ENCODE measurements at regions not wholly inside any gene's neighbourhood (a gene's known extent, or its start where the extent isn't known, plus 50 kb on each side); places are given as distances from the start of the nearest gene placed in this dataset.

GRCh38 chr5:167346461-167346860 is 945.0 kb upstream of the WWC1 start:
- H3K4me1 Mint-ChIP-seq (ENCODE audit: low read depth): no peaks in the 10 kb centered on the region
- ChIA-PET CTCF (no interaction called here), POLR2A (no interaction called here)
- no peak for TF ChIP-seq CTCF (IDR thresholded peaks at IDR 0.05)
- DNase-seq: no peak
- H3K27ac Mint-ChIP-seq: no peak overlapping the region
- H3K4me3 Mint-ChIP-seq: no peak overlapping the region
- intact Hi-C loops (cut with micrococcal nuclease): no loop called here
- H3K27me3 Mint-ChIP-seq: no peaks in the 10 kb centered on the region
- H3K36me3 Mint-ChIP-seq (ENCODE audit: low read depth): no peaks in the 10 kb centered on the region
- no peaks in the 10 kb centered on the region for H3K9me3 Mint-ChIP-seq
- no peak for ATAC-seq

GRCh38 chr5:167348251-167348926 is 943.1 kb upstream of the WWC1 start:
- Mint-ChIP-seq H3K27me3 (no peaks in the 10 kb centered on the region), H3K27ac (no peak overlapping the region), H3K4me3 (no peak overlapping the region), H3K9me3 (no peaks in the 10 kb centered on the region), H3K4me1 (ENCODE audit: low read depth) (no peaks in the 10 kb centered on the region), H3K36me3 (ENCODE audit: low read depth) (no peaks in the 10 kb centered on the region)
- intact Hi-C loops (cut with micrococcal nuclease): no loop called here
- ChIA-PET POLR2A (no interaction called here), CTCF (no interaction called here)
- TF ChIP-seq CTCF (IDR thresholded peaks at IDR 0.05): no peak
- no peak for ATAC-seq
- DNase-seq: no peak

DNA sequence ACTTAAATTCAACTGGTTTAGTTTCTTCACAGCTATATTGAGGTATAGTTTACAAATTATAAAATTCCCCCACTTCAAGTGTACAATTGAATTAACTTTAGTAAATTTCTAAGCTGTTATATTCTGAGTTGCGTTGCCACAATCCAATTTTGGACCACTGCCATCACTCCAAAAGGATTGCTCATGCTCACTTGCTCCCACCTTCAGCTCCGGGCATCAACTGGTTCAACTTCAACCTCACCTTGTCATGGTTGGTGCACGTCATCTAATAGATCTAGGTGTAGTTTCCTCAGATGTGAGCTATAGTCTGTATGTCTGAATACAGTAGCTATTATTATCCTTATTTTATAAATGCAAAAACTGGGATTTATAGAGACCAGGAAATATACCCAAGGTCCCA is 942.5 kb upstream of the WWC1 start:
- DNase-seq (no peak), ATAC-seq (no peak)
- CTCF ChIA-PET: no interaction called here
- no peaks in the 10 kb centered on the region for H3K36me3 Mint-ChIP-seq (ENCODE audit: low read depth)
- no peak overlapping the region for H3K4me3 Mint-ChIP-seq
- POLR2A ChIA-PET: no interaction called here
- no peak overlapping the region for H3K27ac Mint-ChIP-seq
- intact Hi-C loops (cut with micrococcal nuclease): no loop called here
- TF ChIP-seq CTCF (IDR thresholded peaks at IDR 0.05): no peak
- H3K9me3 Mint-ChIP-seq: peaks cover 2% of the 10 kb centered on the region
- no peaks in the 10 kb centered on the region for H3K27me3 Mint-ChIP-seq
- H3K4me1 Mint-ChIP-seq (ENCODE audit: low read depth): no peaks in the 10 kb centered on the region

- TF ChIP-seq CTCF (IDR thresholded peaks at IDR 0.05): no peak
- Mint-ChIP-seq H3K4me3 (no peak overlapping the region), H3K9me3 (peaks cover 5% of the 10 kb centered on the region), H3K27me3 (no peaks in the 10 kb centered on the region), H3K27ac (no peak overlapping the region), H3K36me3 (ENCODE audit: low read depth) (no peaks in the 10 kb centered on the region), H3K4me1 (ENCODE audit: low read depth) (no peaks in the 10 kb centered on the region)
- ATAC-seq (no peak), DNase-seq (no peak)
- ChIA-PET CTCF (no interaction called here), POLR2A (no interaction called here)
- intact Hi-C loops (cut with micrococcal nuclease): no loop called here
Observed at GRCh38 chr5:167351316-167351715, 940.1 kb upstream of the WWC1 start.

DNA sequence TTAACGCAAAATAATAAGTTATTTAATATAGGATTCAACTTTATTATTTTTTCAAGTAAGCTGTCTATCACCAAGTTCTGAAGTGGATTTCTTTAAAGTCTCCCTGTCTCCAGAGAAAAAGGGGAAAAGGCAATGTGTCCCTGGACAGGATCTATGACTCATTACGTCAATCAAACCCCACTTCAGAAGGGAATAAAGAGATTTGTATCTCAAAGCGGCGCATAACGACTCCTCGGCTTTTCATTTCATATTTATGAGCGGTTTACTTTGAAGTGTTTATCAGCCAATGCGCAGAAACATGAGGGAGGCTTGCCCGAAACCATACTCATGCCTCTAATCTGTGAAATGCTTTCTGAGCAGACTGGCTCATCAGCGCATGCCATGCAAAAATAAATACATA is 938.6 kb upstream of the WWC1 start:
- peaks cover 5% of the 10 kb centered on the region for H3K9me3 Mint-ChIP-seq
- CTCF ChIA-PET: no interaction called here
- no peak overlapping the region for H3K27ac Mint-ChIP-seq
- no peaks in the 10 kb centered on the region for H3K36me3 Mint-ChIP-seq (ENCODE audit: low read depth)
- TF ChIP-seq CTCF (IDR thresholded peaks at IDR 0.05): no peak
- H3K27me3 Mint-ChIP-seq: no peaks in the 10 kb centered on the region
- no peak overlapping the region for H3K4me3 Mint-ChIP-seq
- POLR2A ChIA-PET: no interaction called here
- ATAC-seq: no peak
- no peaks in the 10 kb centered on the region for H3K4me1 Mint-ChIP-seq (ENCODE audit: low read depth)
- intact Hi-C loops (cut with micrococcal nuclease): no loop called here
- no peak for DNase-seq

Measured in activated CD8-positive, alpha-beta T cell treated with anti-CD3 and anti-CD28 coated beads for 36 hours (primary cell).